ENCODE measurements at regions not wholly inside any gene's neighbourhood (a gene's known extent, or its start where the extent isn't known, plus 50 kb on each side); places are given as distances from the start of the nearest gene placed in this dataset.
"Not testable (repeated sequence)": the region's sequence is repeated elsewhere in the genome, so short reads cannot be mapped to it uniquely, and the experiment has no call there.

- no peak for DNase-seq (ENCODE audit: low read depth in 3 of 3)
Observed at GRCh38 chr16:86713021-86713631, 134.8 kb downstream of the FOXL1 start.

GRCh38 chr16:86714166-86714565, 135.8 kb downstream of the FOXL1 start:
- no peak for DNase-seq (ENCODE audit: low read depth in 3 of 3)

GRCh38 chr16:86716649-86717048, 138.3 kb downstream of the FOXL1 start:
- no peak for DNase-seq (ENCODE audit: low read depth in 3 of 3)

- no peak for DNase-seq (ENCODE audit: low read depth in 3 of 3)
Observed at GRCh38 chr16:86718118-86718517, 139.8 kb downstream of the FOXL1 start.

GRCh38 chr16:86722970-86723369, 144.6 kb downstream of the FOXL1 start:
- DNase-seq (ENCODE audit: low read depth in 3 of 3): no peak

GRCh38 chr16:86723689-86724088, 145.3 kb downstream of the FOXL1 start:
- DNase-seq (ENCODE audit: low read depth in 3 of 3): no peak

GRCh38 chr16:86725401-86725800, 147.1 kb downstream of the FOXL1 start:
- DNase-seq (ENCODE audit: low read depth in 3 of 3): no peak

- DNase-seq (ENCODE audit: low read depth in 3 of 3): no peak
Observed at GRCh38 chr16:86726340-86726739, 148.0 kb downstream of the FOXL1 start.

GRCh38 chr16:86727131-86727530, 148.8 kb downstream of the FOXL1 start:
- DNase-seq (ENCODE audit: low read depth in 3 of 3): no peak

GRCh38 chr16:86727632-86728031, 149.3 kb downstream of the FOXL1 start:
- DNase-seq (ENCODE audit: low read depth in 3 of 3): no peak

GRCh38 chr16:86729686-86730085, 151.3 kb downstream of the FOXL1 start:
- DNase-seq (ENCODE audit: low read depth in 3 of 3): no peak

- no peak for DNase-seq (ENCODE audit: low read depth in 3 of 3)
Observed at GRCh38 chr16:86730086-86730485, 151.7 kb downstream of the FOXL1 start.

GRCh38 chr16:86730597-86730996, 152.2 kb downstream of the FOXL1 start:
- DNase-seq (ENCODE audit: low read depth in 3 of 3): no peak

GRCh38 chr16:86732621-86733295, 154.4 kb downstream of the FOXL1 start:
- DNase-seq (ENCODE audit: low read depth in 3 of 3): no peak

GRCh38 chr16:86733546-86734254, 155.4 kb downstream of the FOXL1 start:
- no peak for DNase-seq (ENCODE audit: low read depth in 3 of 3)

GRCh38 chr16:86734543-86735460, 156.5 kb downstream of the FOXL1 start:
- no peak for DNase-seq (ENCODE audit: low read depth in 3 of 3)

- no peak for DNase-seq (ENCODE audit: low read depth in 3 of 3)
Observed at GRCh38 chr16:86735727-86736126, 157.4 kb downstream of the FOXL1 start.

GRCh38 chr16:86736502-86736901, 158.2 kb downstream of the FOXL1 start:
- no peak for DNase-seq (ENCODE audit: low read depth in 3 of 3)

- no peak for DNase-seq (ENCODE audit: low read depth in 3 of 3)
Observed at GRCh38 chr16:86737083-86737482, 158.7 kb downstream of the FOXL1 start.

- DNase-seq (ENCODE audit: low read depth in 3 of 3): not testable (repeated sequence)
Observed at GRCh38 chr16:86738322-86738721, 160.0 kb downstream of the FOXL1 start.

GRCh38 chr16:86739178-86739577, 160.8 kb downstream of the FOXL1 start:
- no peak for DNase-seq (ENCODE audit: low read depth in 3 of 3)

GRCh38 chr16:86739808-86740207, 161.5 kb downstream of the FOXL1 start:
- no peak for DNase-seq (ENCODE audit: low read depth in 3 of 3)
